WERI-Rb-1 (cell line): ENCODE measurements at regions not wholly inside any gene's neighbourhood (a gene's known extent, or its start where the extent isn't known, plus 50 kb on each side); places are given as distances from the start of the nearest gene placed in this dataset.
A peak's percentile ranks its signal among the peaks of the same experiment; 100 is the strongest.

ENCODE experiments used
- DNase-seq: peaks from one replicate; pipeline ENCODE4 v3.0.0-alpha.2; 2020
- H3K27ac ChIP-seq: fragments of 250-450 bp; sonication (Bioruptor Pico); 2 replicates; pipeline ENCODE4 v1.5.1; 2020; ENCODE audit warnings: mild to moderate bottlenecking, moderate library complexity
- H3K27me3 ChIP-seq: fragments of 250-450 bp; sonication (Bioruptor Pico); 2 replicates; pipeline ENCODE4 v1.5.1; 2021; ENCODE audit warnings: mild to moderate bottlenecking, low read depth, moderate library complexity; ENCODE audit not compliant: insufficient read depth, severe bottlenecking
- H3K36me3 ChIP-seq: fragments of 250-450 bp; sonication (Bioruptor Pico); 2 replicates; pipeline ENCODE4 v1.5.1; 2020; ENCODE audit warnings: mild to moderate bottlenecking, moderate library complexity
- H3K4me3 ChIP-seq: 2 replicates; pipeline ENCODE4 v1.5.1; 2011; ENCODE audit warnings: low read depth, mild to moderate bottlenecking, control low read depth, low read length
- H3K9me3 ChIP-seq: fragments of 250-450 bp; sonication (Bioruptor Pico); 2 replicates; pipeline ENCODE4 v1.5.1; 2021; ENCODE audit warnings: mild to moderate bottlenecking, moderate library complexity; ENCODE audit not compliant: severe bottlenecking
- TF ChIP-seq, protein P1 (sequence below): IDR thresholded peaks from 2 replicates; pipeline ENCODE4 v1.5.1; 2011; ENCODE audit warnings: low read depth, mild to moderate bottlenecking, control low read depth, inconsistent platforms, low read length

DNA sequence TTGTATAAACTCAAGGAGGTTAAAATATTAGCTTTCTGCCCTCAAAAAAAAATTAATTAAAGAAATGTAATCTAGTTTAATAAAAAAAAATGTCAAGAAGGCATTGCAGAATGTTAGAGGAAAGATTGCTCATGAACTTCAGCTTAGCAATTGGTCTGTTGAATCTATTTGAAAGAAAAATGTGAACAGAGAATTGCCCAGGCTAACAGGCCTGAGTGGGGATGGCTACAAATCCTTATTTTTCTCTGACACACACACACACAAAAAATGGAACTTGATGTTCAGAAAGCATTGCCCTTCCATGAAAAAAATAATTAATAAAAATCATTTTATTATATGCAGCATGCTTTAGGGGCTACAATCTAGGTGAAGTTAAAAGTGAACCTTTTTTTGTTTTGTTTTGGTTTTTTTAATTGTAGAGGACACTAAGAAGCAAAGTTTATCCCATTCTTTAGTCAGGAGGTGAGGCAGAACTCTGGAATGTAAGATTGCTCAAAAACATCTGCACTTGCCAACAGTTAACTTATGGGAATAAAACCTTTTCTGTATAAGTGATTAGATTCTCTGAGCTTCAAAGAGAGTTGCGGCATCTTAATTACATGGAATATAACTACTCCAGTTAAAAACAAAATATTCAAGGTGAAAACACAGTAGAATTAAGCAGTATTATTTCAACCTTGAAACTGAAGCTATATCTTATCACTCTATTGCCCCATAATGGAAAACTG, 658.5 kb upstream of the ADGRL2 start:
- no peaks in the 10 kb centered on the region for H3K27me3 ChIP-seq
- no peaks in the 10 kb centered on the region for H3K36me3 ChIP-seq
- DNase-seq: no peak
- TF ChIP-seq, protein P1, sequence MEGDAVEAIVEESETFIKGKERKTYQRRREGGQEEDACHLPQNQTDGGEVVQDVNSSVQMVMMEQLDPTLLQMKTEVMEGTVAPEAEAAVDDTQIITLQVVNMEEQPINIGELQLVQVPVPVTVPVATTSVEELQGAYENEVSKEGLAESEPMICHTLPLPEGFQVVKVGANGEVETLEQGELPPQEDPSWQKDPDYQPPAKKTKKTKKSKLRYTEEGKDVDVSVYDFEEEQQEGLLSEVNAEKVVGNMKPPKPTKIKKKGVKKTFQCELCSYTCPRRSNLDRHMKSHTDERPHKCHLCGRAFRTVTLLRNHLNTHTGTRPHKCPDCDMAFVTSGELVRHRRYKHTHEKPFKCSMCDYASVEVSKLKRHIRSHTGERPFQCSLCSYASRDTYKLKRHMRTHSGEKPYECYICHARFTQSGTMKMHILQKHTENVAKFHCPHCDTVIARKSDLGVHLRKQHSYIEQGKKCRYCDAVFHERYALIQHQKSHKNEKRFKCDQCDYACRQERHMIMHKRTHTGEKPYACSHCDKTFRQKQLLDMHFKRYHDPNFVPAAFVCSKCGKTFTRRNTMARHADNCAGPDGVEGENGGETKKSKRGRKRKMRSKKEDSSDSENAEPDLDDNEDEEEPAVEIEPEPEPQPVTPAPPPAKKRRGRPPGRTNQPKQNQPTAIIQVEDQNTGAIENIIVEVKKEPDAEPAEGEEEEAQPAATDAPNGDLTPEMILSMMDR: no peak
- no peak overlapping the region for H3K27ac ChIP-seq
- H3K4me3 ChIP-seq: no peak overlapping the region
- H3K9me3 ChIP-seq: no peaks in the 10 kb centered on the region

DNA sequence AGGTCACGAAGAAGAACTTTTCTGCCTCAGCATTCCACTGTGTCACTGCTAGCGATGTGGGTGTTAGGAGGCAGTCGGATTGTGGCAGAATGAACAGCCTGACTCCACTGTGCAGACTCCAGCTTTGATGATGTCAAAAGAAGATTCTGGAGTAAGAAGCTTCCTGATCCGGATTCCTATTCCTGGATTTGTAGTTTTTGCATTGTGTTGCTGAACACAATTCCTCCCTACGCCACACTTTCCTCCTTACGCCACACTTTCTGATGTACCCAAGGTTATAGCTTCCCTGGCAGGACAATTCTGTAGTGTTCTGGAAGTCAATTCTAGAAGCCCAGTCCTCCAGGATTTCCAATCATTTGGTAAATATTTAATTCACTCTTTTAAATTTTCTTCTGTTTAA, 665.2 kb upstream of the ADGRL2 start:
- TF ChIP-seq, protein P1: no peak
- Histone ChIP-seq H3K36me3 (no peaks in the 10 kb centered on the region), H3K27me3 (no peaks in the 10 kb centered on the region), H3K4me3 (no peak overlapping the region), H3K9me3 (no peaks in the 10 kb centered on the region), H3K27ac (no peak overlapping the region)
- no peak for DNase-seq

DNA sequence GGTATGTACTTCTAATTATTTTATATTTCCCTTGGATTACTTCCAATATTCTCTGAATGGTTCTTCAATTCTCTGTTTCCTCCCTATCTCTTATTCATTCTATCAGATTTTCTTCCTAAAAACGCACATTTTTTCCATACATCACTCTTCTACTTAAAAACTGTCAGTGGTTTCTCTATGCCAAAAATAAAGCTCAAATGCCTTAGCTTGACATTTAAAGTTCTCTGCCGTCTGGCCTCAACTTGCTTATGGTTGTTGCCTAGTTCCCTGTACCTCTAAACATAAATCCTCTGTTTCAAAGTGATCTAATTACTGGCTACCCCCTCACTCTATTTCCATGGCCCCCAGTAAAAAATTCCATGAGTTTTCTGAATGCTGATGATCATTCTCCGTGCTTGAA, 671.0 kb upstream of the ADGRL2 start:
- Histone ChIP-seq H3K27ac (no peak overlapping the region), H3K36me3 (no peaks in the 10 kb centered on the region), H3K27me3 (no peaks in the 10 kb centered on the region), H3K4me3 (no peak overlapping the region), H3K9me3 (no peaks in the 10 kb centered on the region)
- TF ChIP-seq, protein P1: no peak
- DNase-seq: no peak

DNA sequence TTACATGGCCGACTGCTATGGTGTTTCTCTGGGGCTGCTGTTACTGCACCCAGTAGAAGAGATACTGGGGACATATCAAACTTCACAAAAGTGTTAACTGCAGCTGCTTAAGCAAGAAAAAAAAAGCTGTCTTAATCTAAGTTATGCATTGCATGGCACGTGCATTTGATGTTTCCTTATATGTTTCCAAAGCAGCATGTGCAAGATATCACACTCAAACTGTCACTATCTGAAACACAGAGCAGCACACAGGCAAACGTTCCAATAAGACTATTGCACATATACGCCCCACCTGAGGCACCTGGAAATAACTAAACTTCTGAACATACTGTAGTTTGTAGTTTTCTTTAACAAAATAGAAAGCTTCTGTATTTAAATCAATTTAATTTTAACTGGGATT, 671.4 kb upstream of the ADGRL2 start:
- TF ChIP-seq, protein P1: no peak

DNA sequence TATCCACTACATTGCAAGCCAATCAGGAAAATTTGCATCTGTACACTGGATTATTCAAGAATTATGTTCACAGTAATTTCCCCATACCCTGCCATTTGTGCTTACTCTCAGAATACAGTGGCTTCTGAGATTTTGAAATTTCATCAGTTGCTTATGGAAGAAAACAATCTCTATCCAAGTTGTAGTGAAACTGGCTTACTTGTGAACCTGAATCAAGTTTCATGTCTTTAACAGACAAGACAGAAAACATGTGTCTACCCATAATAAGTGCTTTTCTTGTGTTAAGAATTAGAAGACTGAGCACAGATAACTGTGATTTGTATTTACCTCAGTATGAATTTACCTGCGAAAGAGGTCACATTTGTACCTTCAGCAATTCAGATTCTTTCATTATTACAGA, 672.7 kb upstream of the ADGRL2 start:
- Histone ChIP-seq H3K27ac (no peak overlapping the region), H3K27me3 (no peaks in the 10 kb centered on the region), H3K4me3 (no peak overlapping the region), H3K36me3 (no peaks in the 10 kb centered on the region), H3K9me3 (no peaks in the 10 kb centered on the region)
- TF ChIP-seq, protein P1: no peak
- no peak for DNase-seq

More for the DNA sequence above, 671.4 kb upstream of the ADGRL2 start:
- Histone ChIP-seq H3K27me3 (no peaks in the 10 kb centered on the region), H3K27ac (no peak overlapping the region), H3K9me3 (no peaks in the 10 kb centered on the region), H3K4me3 (no peak overlapping the region), H3K36me3 (no peaks in the 10 kb centered on the region)
- DNase-seq: no peak

DNA sequence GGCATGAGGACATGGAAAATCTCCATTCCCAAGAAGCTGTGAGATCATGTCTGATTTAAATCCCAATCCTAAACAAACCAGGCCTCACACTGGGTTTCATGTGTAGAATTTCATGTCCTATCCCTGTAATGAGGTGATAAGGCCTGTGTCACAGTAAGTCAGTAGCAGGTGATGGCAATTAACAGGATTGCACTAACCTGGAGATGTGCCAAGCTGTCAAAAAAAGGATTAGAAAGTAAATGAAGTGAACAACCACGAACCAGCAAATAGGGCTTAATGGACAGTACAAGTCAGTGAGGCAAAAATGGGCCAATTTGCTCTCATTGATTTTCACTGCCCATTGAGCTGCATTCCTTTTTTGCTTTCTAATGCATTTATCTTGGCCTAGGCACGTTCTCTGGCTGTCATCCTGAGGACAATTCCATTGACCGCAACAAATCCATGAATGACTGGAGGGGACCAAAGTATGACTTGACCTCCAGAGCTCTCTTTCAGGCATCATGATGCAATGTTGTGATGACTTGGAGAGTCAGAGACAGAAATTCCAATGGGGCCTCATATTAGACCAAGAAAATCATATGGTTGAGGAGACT, 673.6 kb upstream of the ADGRL2 start:
- Histone ChIP-seq H3K36me3 (no peaks in the 10 kb centered on the region), H3K9me3 (no peaks in the 10 kb centered on the region), H3K4me3 (no peak overlapping the region), H3K27me3 (no peaks in the 10 kb centered on the region), H3K27ac (no peak overlapping the region)
- TF ChIP-seq, protein P1: no peak
- peak; percentile 62 for DNase-seq
